ENCODE measurements at regions not wholly inside any gene's neighbourhood (a gene's known extent, or its start where the extent isn't known, plus 50 kb on each side); places are given as distances from the start of the nearest gene placed in this dataset.

GRCh38 chr22:34976886-34977285 is 89.1 kb upstream of the ISX start:
- no peak for TF ChIP-seq CTCF (IDR thresholded peaks at IDR 0.05)
- no peak for TF ChIP-seq EZH2 (IDR thresholded peaks at IDR 0.05)
